Activated CD8-positive, alpha-beta memory T cell treated with anti-CD3 and anti-CD28 coated beads for 48 hours (primary cell): ENCODE measurements at regions not wholly inside any gene's neighbourhood (a gene's known extent, or its start where the extent isn't known, plus 50 kb on each side); places are given as distances from the start of the nearest gene placed in this dataset.
"Not testable (repeated sequence)": the region's sequence is repeated elsewhere in the genome, so short reads cannot be mapped to it uniquely, and the experiment has no call there.

ENCODE experiments used
- DNase-seq, 3 experiments: peaks; one replicate each; pipeline ENCODE4 v3.0.0-alpha.2; 2020; ENCODE audit warnings: low read depth in 2 of 3, low spot score in 2 of 3

- DNase-seq: no peak
These were observed 133.1 kb upstream of the PELI1 start for GRCh38 chr2:64277101-64277849.

GRCh38 chr2:64280812-64281211 is 136.6 kb upstream of the PELI1 start:
- DNase-seq: not testable (repeated sequence)

GRCh38 chr2:64283006-64283570 is 138.9 kb upstream of the PELI1 start:
- no peak for DNase-seq

DNA sequence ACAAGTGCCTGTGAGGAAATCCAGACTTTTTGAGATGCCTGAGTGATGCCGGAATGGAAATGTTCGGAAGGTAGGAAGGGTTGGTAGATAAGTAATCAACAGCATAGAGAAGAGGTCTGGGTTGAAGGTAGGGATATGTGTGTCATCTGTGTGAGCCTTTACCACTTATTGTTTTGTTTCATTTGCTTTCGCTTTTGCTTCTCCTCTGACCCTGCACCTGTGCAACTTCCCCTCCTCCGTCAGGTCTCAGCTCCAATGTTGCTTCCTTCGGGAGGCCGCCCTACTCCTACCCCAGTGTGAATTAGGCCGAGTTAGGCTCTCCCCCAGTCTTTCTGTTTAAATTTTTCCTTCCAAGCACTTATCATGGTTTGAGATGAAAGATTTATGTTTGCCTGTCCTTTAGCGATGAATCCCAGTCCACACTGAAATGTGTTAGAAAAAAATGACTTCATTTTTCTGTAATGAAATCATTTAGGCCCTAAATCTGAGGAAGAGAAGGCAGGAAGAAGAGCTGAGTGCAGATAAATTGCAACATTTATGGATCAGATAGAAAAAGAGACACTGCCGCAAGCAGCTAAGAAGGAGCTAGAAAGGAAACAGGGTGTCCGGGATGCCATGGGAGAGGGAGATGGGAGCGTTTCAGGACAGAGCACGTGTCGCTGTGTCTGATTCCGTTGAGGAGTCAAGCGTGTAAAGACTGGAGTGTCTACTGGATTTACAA is 139.6 kb upstream of the PELI1 start:
- DNase-seq: no peak

DNA sequence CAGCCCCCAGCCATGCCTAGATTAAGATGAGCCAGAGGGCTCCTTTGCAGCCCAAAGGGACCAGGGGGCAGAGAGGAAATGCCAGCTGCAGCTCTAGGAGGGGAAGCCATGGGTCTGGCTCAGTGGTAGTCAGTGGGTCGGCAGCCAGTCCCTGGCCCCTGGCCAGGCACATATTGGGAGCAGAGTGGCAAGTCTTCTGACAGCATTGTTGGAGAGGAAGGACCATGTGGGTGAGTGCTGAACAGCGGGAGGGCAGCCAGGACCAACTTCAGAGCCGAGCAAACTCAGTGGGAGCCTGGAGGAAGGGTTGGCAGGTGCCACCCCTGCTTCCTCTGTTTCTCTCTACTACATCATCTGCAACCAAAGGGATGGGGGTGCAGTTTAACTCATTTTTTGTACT is 140.5 kb upstream of the PELI1 start:
- no peak for DNase-seq

- no peak for DNase-seq
These were observed 143.1 kb upstream of the PELI1 start for GRCh38 chr2:64287202-64287740.

- no peak for DNase-seq
These were observed 144.3 kb upstream of the PELI1 start for GRCh38 chr2:64288321-64289193.

DNA sequence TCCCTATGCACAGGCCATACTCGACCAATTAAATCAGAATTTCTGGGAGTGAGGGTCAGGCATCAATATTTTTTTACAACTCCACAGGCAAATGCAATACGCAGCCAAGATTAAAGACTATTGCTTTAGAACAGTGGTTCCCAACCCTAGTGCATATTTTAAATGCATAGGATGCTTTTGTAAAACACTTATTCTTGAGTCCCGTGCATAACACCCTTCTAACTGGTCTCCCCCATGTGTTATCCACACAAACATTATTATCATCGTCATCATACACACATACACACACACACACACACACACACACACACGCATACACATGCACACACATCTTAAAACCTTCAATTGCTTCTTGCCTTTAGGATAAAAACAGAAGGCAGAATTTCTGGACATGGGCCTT is 145.0 kb upstream of the PELI1 start:
- DNase-seq: no peak

- DNase-seq: no peak
These were observed 145.5 kb upstream of the PELI1 start for GRCh38 chr2:64289737-64290136.

DNA sequence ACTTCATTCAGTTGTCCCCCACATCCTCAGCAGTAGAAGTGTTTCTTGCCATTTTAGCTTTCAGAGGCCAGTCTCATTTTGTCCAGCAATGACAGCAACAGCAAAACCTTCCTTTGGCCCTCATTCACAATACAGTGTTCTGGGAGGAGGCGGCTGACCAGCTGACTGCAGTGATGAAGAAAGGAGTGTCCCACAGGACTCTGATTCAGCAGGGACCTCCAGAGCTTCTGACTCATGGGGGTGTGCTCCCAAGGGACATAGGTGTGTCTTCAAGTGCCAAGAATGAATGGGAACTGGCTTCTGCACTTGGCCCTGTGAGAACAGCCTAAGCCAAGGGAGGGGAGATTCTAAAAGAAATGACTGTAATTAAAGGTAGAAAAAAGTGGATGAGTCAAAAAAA is 147.0 kb upstream of the PELI1 start:
- DNase-seq: no peak

DNA sequence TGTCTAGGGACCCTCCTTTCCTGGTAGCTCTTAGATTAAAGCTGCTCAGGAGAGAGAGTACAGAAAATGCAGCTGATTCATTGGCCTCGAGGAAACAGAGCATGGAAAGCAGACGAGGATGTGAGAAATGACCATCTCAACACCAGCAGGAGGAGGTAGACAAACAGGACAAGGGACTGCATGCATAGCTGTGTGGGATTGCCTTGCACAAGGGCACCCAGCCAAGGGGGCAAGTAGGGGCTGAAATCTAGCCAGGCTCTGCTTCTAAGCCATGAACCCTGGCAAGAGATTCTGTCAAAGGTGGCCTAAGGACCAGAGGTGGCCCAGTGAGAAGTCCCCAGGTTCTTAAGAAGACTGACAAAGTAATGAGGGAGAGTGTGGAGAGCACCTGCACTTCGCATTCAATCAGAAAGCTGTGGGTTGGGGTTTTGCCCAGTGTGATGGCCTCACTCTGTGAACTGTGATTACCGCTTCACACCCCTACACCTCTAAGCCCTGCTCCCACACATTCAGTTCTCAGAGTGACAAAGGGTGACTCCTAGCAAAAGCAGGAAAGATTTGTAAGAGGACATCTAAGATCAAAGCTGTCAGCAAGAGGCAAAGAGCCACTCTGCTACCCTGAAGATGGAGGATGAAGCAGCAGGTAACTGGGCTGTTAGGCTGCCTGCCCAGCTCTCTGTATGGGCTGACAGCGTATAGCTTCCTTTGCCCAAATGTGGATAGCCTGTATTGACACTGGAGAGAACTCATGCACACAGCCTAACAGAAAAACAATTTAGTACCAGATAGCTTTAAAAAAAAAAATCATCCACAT is 151.3 kb upstream of the PELI1 start:
- DNase-seq: peak in 1 of 3 experiments; percentile 11

DNA sequence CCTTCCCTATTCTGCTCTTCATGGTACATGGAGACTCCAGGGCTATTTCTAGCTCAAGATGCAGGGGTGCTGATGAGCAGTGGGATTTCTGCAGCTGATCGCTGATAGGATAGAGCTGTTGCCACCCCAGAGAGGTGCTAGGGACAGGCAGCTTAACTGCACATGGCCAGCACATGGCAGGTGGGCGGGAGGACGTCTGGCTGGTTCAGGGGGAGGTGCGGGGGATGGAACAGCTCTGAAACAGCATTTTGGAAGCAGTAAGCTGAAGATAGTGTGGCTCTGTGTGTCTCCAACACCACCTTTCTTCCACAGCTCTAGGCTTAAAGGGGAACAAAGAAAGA is 151.9 kb upstream of the PELI1 start:
- no peak for DNase-seq

GRCh38 chr2:64296695-64297346 is 152.6 kb upstream of the PELI1 start:
- no peak for DNase-seq

DNA sequence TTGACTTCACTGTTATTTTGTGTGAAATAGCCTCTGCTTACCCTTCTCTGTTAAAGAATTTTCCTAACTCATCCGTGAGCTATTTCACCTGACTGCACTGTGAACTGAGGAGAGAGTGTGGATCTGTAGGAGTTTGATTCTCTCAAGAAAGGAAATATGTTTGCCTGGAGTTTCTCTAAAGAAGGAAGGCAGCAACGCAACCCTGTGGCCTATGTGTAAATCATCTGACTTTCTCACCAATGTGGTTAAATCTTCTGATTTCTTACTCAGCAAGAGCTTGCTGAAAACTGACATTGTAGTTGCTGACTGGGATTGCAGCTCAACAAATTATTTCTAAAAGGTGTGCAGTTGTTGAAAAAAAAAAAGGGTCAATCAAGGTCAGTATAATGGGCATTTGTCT is 153.9 kb upstream of the PELI1 start:
- DNase-seq: no peak

GRCh38 chr2:64300066-64300465 is 153.9 kb upstream of the LGALSL start:
- DNase-seq: no peak

- no peak for DNase-seq
These were observed 150.7 kb upstream of the LGALSL start for GRCh38 chr2:64303250-64303649.

DNA sequence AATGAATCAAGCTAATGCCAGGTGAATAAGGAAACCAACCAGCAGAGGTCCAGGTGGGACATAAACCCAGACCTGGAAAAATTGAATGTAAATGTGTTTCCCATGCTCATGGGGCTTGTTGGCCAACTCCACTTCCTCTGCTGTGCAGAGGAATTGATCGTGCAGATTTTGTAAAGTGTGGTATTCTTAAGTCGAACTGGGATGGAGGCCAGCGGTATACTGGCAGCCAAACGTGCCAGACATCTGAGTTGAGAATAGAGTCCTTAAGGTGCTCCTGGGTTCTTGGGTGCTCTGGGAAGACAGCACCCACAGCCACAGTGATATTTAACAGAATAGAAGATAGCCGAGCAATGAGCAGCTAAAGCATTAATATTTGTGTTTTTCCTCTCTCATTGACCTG is 146.5 kb upstream of the LGALSL start:
- no peak for DNase-seq

DNA sequence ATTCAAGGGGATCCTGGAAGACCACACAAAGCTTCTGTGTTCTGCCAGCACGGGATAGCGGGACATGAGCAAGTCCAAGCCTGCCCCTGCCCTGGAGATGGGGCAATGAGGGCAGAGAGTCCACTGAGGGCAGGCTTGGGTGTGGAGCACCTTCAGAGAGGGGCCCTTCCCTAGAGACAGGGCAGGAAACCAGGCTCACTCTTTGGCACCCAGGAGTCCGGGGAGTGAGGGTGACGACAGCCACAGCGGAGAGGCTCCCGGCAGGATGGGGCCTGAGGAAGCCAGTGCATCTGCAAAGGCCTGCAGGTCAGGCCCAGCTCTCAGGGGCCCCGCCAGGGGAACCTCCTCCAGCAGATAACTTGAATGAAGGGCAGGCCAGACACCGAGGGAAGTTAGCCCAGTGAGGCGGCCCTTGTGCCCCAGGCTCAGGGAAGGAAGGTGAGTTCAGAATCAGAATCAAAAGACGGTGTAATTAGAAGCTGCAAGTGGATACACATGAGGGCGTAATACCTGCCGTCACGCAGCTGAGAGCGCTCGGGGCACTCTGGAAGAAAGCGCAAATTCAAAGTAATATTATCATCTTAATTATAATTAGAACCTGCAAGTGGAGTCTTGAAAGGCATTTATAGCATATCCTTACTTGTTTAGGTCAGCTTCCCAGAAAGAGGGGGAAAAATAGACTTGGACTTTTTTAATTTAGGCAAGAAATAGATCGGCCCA is 142.6 kb upstream of the LGALSL start:
- DNase-seq: no peak

GRCh38 chr2:64311948-64312621 is 141.9 kb upstream of the LGALSL start:
- DNase-seq: no peak
